SK-N-SH treated with all-trans-retinoic acid at 6 μM for 48 hours (cell line): ENCODE measurements at regions not wholly inside any gene's neighbourhood (a gene's known extent, or its start where the extent isn't known, plus 50 kb on each side); places are given as distances from the start of the nearest gene placed in this dataset.

Source experiments
- ATAC-seq: fragments of 200-7000 bp; cut with Tn5 transposase; 3 replicates; pipeline ENCODE4 v1.9.1; 2020; ENCODE audit warnings: mild to moderate bottlenecking, moderate library complexity
- ARNTL ChIP-seq: fragments of 450-650 bp; formaldehyde crosslinking; IDR thresholded peaks from 2 replicates; pipeline ENCODE4 v1.5.0; 2020; ENCODE audit warnings: low read depth, mild to moderate bottlenecking, moderate library complexity, borderline replicate concordance
- BACH2 ChIP-seq: fragments of 250-450 bp; sonication (Bioruptor Pico); IDR thresholded peaks from 2 replicates; pipeline ENCODE4 v1.9.0; 2021; ENCODE audit warnings: mild to moderate bottlenecking, borderline replicate concordance
- CSDC2 ChIP-seq: fragments of 250-450 bp; sonication (Bioruptor Pico); IDR thresholded peaks from 2 replicates; pipeline ENCODE4 v1.5.0; 2020; ENCODE audit warnings: mild to moderate bottlenecking, moderate library complexity
- ESRRG ChIP-seq: fragments of 250-450 bp; sonication (Bioruptor Pico); IDR thresholded peaks from 2 replicates; pipeline ENCODE4 v1.6.1; 2021; ENCODE audit warnings: mild to moderate bottlenecking
- GLIS3 ChIP-seq: fragments of 250-450 bp; sonication (Bioruptor Pico); IDR thresholded peaks from 2 replicates; pipeline ENCODE4 v1.5.0; 2020; ENCODE audit warnings: mild to moderate bottlenecking, moderate library complexity
- ISL1 ChIP-seq: fragments of 250-450 bp; sonication (Bioruptor Pico); IDR thresholded peaks from 2 replicates; pipeline ENCODE4 v2.1.2; 2022; ENCODE audit warnings: mild to moderate bottlenecking, moderate library complexity
- OSR1 ChIP-seq: fragments of 250-450 bp; sonication (Bioruptor Pico); IDR thresholded peaks from 2 replicates; pipeline ENCODE4 v1.8.0; 2022; ENCODE audit warnings: moderate library complexity, mild to moderate bottlenecking, inconsistent platforms
- PPARA ChIP-seq: fragments of 250-450 bp; sonication (Bioruptor Pico); IDR thresholded peaks from 2 replicates; pipeline ENCODE4 v1.5.0; 2020; ENCODE audit warnings: mild to moderate bottlenecking, borderline replicate concordance
- RARB ChIP-seq: fragments of 250-450 bp; sonication (Bioruptor Pico); IDR thresholded peaks from 2 replicates; pipeline ENCODE4 v1.8.0; 2021; ENCODE audit warnings: mild to moderate bottlenecking, moderate library complexity
- SNAI2 ChIP-seq: fragments of 250-450 bp; sonication (Bioruptor Pico); IDR thresholded peaks from 2 replicates; pipeline ENCODE4 v1.5.0; 2020; ENCODE audit warnings: mild to moderate bottlenecking, moderate library complexity
- TCF4 ChIP-seq: fragments of 250-450 bp; sonication (Bioruptor Pico); IDR thresholded peaks from 2 replicates; pipeline ENCODE4 v1.8.0; 2021; ENCODE audit warnings: mild to moderate bottlenecking, moderate library complexity, borderline replicate concordance
- TOX ChIP-seq: fragments of 250-450 bp; sonication (Bioruptor Pico); IDR thresholded peaks from 2 replicates; pipeline ENCODE4 v1.8.0; 2021; ENCODE audit warnings: mild to moderate bottlenecking, moderate library complexity, borderline replicate concordance
- ZC3H10 ChIP-seq: fragments of 250-450 bp; sonication (Bioruptor Pico); IDR thresholded peaks from 2 replicates; pipeline ENCODE4 v1.5.1; 2021; ENCODE audit warnings: mild to moderate bottlenecking, moderate library complexity
- ZFP3 ChIP-seq: fragments of 250-450 bp; sonication (Bioruptor Pico); IDR thresholded peaks from 2 replicates; pipeline ENCODE4 v1.5.0; 2020; ENCODE audit warnings: mild to moderate bottlenecking, moderate library complexity
- ZFP30 ChIP-seq: fragments of 450-650 bp; formaldehyde crosslinking; IDR thresholded peaks from 2 replicates; pipeline ENCODE4 v1.5.0; 2022; ENCODE audit warnings: mild to moderate bottlenecking, moderate library complexity
- ZNF565 ChIP-seq: fragments of 450-650 bp; formaldehyde crosslinking; conservative IDR thresholded peaks from 2 replicates; pipeline ENCODE4 v1.5.0; 2020; ENCODE audit warnings: low read depth, mild to moderate bottlenecking, moderate library complexity
- ZNF70 ChIP-seq: fragments of 450-650 bp; formaldehyde crosslinking; IDR thresholded peaks from 2 replicates; pipeline ENCODE4 v1.5.0; 2020; ENCODE audit warnings: mild to moderate bottlenecking, moderate library complexity
- ZNF8 ChIP-seq: fragments of 450-650 bp; formaldehyde crosslinking; IDR thresholded peaks from 2 replicates; pipeline ENCODE4 v1.5.0; 2020; ENCODE audit warnings: mild to moderate bottlenecking, moderate library complexity
- TF ChIP-seq, protein P1 (sequence below): fragments of 250-450 bp; sonication (Bioruptor Pico); IDR thresholded peaks from 2 replicates; pipeline ENCODE4 v1.5.1; 2021; ENCODE audit warnings: mild to moderate bottlenecking, moderate library complexity
- TF ChIP-seq, protein P2 (sequence below): fragments of 250-450 bp; sonication (Bioruptor Pico); IDR thresholded peaks from 2 replicates; pipeline ENCODE4 v1.5.1; 2020; ENCODE audit warnings: low read depth, mild to moderate bottlenecking, moderate library complexity
- TF ChIP-seq, protein P3 (sequence below): fragments of 250-450 bp; sonication (Bioruptor Pico); IDR thresholded peaks from 2 replicates; pipeline ENCODE4 v1.5.0; 2020; ENCODE audit warnings: mild to moderate bottlenecking, moderate library complexity
- TF ChIP-seq, protein P4 (sequence below): fragments of 250-450 bp; sonication (Bioruptor Pico); IDR thresholded peaks from 2 replicates; pipeline ENCODE4 v1.8.0; 2020; ENCODE audit warnings: mild to moderate bottlenecking, moderate library complexity, borderline replicate concordance
- TF ChIP-seq, protein P5 (sequence below): fragments of 250-450 bp; sonication (Bioruptor Pico); IDR thresholded peaks from 2 replicates; pipeline ENCODE4 v1.8.0; 2021; ENCODE audit warnings: low read depth, mild to moderate bottlenecking, moderate library complexity, borderline replicate concordance

DNA sequence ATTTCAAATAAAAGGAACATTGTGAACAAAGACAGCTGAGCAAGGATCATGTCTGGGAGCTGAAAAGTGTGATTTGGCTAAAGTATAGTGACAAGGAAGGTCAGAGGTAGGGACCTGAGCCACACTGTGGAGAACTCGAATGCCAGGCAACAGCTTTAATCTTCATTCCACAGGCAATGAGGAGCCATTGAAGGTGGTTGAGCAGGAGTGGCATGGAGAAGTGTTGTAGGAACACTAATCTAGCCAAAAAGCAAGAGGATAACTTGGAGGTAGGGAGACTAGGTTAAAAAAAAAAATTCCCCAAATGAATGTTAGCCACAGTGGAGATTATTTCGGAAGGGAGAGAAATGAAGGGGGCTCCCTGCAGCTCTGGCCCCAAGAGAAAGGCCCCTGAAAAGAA is 286.9 kb downstream of the BCOR start (continued):
- TF ChIP-seq, protein P1, sequence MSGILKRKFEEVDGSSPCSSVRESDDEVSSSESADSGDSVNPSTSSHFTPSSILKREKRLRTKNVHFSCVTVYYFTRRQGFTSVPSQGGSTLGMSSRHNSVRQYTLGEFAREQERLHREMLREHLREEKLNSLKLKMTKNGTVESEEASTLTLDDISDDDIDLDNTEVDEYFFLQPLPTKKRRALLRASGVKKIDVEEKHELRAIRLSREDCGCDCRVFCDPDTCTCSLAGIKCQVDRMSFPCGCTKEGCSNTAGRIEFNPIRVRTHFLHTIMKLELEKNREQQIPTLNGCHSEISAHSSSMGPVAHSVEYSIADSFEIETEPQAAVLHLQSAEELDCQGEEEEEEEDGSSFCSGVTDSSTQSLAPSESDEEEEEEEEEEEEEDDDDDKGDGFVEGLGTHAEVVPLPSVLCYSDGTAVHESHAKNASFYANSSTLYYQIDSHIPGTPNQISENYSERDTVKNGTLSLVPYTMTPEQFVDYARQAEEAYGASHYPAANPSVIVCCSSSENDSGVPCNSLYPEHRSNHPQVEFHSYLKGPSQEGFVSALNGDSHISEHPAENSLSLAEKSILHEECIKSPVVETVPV (CRISPR knock-in tag): no peak
- TF ChIP-seq CSDC2 (CRISPR knock-in tag): no peak
- no peak for TF ChIP-seq SNAI2 (CRISPR knock-in tag)
- no peak for TF ChIP-seq ZFP3 (CRISPR knock-in tag)
- TF ChIP-seq ZNF8: no peak
- TF ChIP-seq ESRRG (CRISPR knock-in tag): no peak
- no peak for TF ChIP-seq ZFP30 (CRISPR knock-in tag)

DNA sequence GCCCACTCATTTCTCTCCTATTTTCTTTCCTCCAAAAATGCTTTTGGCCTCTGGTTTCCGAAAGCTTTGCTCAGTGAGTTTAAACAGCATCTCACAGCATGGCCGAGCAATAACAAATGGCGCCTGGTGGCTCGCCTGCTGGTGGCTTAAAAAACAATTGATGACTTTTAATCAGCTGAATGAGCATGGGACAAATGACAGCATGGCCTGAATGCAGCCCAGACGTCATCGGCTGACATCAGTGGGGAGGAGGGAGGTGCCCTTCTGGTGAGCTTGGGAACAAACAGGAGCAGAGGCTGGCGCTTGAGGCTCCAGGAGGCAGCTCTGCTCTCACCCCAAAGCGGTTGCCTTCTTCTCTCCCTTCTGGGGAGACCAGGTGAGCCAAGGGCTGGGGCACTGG is 286.4 kb downstream of the BCOR start:
- ATAC-seq: no peak

DNA sequence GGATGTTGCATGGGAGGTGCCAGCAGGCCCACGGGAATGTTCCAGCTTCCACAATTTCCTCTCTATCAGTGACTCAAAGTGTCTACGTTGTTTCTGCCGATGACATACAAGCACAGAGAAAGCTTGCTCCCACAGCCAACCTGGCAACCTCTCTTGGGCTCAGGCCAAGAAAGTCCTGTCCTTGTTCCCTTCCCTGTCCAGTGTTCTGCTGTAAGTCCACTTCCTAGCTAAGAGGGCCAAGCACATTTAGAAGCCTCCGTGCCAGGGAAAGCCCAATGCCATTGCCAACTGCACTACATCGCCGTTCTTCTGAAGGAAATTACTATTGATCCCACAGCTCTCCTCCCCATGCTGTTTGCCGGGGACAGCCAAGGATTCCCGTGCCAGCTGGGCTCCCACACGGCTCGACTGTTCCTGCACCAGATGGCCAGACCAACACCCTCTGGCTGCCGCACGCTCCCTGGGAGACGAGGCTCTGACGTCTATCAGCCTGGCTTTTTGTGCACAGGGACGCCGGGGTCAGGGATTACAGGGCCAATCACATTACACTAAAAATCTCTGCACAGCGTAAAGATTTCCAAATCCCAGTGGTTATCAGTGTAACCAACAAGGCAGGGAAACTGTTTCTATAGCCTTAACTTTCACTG is 284.0 kb downstream of the BCOR start:
- peak; percentile 64 for ATAC-seq
- no peak for TF ChIP-seq ESRRG (CRISPR knock-in tag)
- TF ChIP-seq PPARA (CRISPR knock-in tag): no peak
- TF ChIP-seq TCF4 (CRISPR knock-in tag): peak; percentile 84
- TF ChIP-seq, protein P1 (CRISPR knock-in tag): no peak
- TF ChIP-seq, protein P2, sequence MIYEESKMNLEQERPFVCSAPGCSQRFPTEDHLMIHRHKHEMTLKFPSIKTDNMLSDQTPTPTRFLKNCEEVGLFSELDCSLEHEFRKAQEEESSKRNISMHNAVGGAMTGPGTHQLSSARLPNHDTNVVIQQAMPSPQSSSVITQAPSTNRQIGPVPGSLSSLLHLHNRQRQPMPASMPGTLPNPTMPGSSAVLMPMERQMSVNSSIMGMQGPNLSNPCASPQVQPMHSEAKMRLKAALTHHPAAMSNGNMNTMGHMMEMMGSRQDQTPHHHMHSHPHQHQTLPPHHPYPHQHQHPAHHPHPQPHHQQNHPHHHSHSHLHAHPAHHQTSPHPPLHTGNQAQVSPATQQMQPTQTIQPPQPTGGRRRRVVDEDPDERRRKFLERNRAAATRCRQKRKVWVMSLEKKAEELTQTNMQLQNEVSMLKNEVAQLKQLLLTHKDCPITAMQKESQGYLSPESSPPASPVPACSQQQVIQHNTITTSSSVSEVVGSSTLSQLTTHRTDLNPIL (CRISPR knock-in tag): no peak
- no peak for TF ChIP-seq ZC3H10 (CRISPR knock-in tag)
- no peak for TF ChIP-seq GLIS3
- TF ChIP-seq CSDC2 (CRISPR knock-in tag): no peak
- TF ChIP-seq OSR1 (CRISPR knock-in tag): no peak
- no peak for TF ChIP-seq RARB
- no peak; the same call in 1 of the 2 replicates for TF ChIP-seq ZNF70 (CRISPR knock-in tag)
- TF ChIP-seq ZNF8: no peak

More for the DNA sequence above, 286.4 kb downstream of the BCOR start:
- no peak for TF ChIP-seq OSR1 (CRISPR knock-in tag)
- no peak for TF ChIP-seq ZC3H10 (CRISPR knock-in tag)
- no peak for TF ChIP-seq CSDC2 (CRISPR knock-in tag)
- TF ChIP-seq TOX (CRISPR knock-in tag): no peak
- TF ChIP-seq, protein P3, sequence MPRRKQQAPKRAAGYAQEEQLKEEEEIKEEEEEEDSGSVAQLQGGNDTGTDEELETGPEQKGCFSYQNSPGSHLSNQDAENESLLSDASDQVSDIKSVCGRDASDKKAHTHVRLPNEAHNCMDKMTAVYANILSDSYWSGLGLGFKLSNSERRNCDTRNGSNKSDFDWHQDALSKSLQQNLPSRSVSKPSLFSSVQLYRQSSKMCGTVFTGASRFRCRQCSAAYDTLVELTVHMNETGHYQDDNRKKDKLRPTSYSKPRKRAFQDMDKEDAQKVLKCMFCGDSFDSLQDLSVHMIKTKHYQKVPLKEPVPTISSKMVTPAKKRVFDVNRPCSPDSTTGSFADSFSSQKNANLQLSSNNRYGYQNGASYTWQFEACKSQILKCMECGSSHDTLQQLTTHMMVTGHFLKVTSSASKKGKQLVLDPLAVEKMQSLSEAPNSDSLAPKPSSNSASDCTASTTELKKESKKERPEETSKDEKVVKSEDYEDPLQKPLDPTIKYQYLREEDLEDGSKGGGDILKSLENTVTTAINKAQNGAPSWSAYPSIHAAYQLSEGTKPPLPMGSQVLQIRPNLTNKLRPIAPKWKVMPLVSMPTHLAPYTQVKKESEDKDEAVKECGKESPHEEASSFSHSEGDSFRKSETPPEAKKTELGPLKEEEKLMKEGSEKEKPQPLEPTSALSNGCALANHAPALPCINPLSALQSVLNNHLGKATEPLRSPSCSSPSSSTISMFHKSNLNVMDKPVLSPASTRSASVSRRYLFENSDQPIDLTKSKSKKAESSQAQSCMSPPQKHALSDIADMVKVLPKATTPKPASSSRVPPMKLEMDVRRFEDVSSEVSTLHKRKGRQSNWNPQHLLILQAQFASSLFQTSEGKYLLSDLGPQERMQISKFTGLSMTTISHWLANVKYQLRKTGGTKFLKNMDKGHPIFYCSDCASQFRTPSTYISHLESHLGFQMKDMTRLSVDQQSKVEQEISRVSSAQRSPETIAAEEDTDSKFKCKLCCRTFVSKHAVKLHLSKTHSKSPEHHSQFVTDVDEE (CRISPR knock-in tag): no peak
- no peak for TF ChIP-seq ZNF70 (CRISPR knock-in tag)
- TF ChIP-seq, protein P2 (CRISPR knock-in tag): no peak
- TF ChIP-seq, protein P4, sequence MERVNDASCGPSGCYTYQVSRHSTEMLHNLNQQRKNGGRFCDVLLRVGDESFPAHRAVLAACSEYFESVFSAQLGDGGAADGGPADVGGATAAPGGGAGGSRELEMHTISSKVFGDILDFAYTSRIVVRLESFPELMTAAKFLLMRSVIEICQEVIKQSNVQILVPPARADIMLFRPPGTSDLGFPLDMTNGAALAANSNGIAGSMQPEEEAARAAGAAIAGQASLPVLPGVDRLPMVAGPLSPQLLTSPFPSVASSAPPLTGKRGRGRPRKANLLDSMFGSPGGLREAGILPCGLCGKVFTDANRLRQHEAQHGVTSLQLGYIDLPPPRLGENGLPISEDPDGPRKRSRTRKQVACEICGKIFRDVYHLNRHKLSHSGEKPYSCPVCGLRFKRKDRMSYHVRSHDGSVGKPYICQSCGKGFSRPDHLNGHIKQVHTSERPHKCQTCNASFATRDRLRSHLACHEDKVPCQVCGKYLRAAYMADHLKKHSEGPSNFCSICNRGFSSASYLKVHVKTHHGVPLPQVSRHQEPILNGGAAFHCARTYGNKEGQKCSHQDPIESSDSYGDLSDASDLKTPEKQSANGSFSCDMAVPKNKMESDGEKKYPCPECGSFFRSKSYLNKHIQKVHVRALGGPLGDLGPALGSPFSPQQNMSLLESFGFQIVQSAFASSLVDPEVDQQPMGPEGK (CRISPR knock-in tag): no peak
- TF ChIP-seq, protein P5, sequence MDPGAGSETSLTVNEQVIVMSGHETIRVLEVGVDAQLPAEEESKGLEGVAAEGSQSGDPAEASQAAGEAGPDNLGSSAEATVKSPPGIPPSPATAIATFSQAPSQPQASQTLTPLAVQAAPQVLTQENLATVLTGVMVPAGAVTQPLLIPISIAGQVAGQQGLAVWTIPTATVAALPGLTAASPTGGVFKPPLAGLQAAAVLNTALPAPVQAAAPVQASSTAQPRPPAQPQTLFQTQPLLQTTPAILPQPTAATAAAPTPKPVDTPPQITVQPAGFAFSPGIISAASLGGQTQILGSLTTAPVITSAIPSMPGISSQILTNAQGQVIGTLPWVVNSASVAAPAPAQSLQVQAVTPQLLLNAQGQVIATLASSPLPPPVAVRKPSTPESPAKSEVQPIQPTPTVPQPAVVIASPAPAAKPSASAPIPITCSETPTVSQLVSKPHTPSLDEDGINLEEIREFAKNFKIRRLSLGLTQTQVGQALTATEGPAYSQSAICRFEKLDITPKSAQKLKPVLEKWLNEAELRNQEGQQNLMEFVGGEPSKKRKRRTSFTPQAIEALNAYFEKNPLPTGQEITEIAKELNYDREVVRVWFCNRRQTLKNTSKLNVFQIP: no peak
- no peak for TF ChIP-seq ZNF565 (CRISPR knock-in tag)
- no peak for TF ChIP-seq ARNTL (CRISPR knock-in tag)
- TF ChIP-seq ESRRG (CRISPR knock-in tag): no peak
- TF ChIP-seq SNAI2 (CRISPR knock-in tag): no peak
- no peak for TF ChIP-seq GLIS3
- TF ChIP-seq RARB: no peak
- no peak for TF ChIP-seq BACH2
- no peak for TF ChIP-seq ISL1 (CRISPR knock-in tag)
